GM18507 (cell line): ENCODE measurements at regions not wholly inside any gene's neighbourhood (a gene's known extent, or its start where the extent isn't known, plus 50 kb on each side); places are given as distances from the start of the nearest gene placed in this dataset.

Source experiments
- DNase-seq: peaks from one replicate; pipeline ENCODE4 v3.0.0; 2011; ENCODE audit warnings: low read depth; ENCODE audit not compliant: insufficient read length; ENCODE audit errors: extremely low spot score
- FAIRE-seq: peaks from 2 replicates; lab custom pipeline; 2011; peaks lifted over from hg19 to GRCh38; lab: Jason Lieb, UNC

- FAIRE-seq (no peak), DNase-seq (no peak)
Observed at GRCh38 chr6:26299286-26300042, 65.5 kb upstream of the BTN3A2 start.

- DNase-seq (no peak), FAIRE-seq (no peak)
Observed at GRCh38 chr6:26300043-26300331, 65.0 kb upstream of the BTN3A2 start.

- FAIRE-seq (no peak), DNase-seq (no peak)
Observed at GRCh38 chr6:26300359-26300758, 64.6 kb upstream of the BTN3A2 start.

- DNase-seq (no peak), FAIRE-seq (no peak)
Observed at GRCh38 chr6:26300828-26301227, 64.2 kb upstream of the BTN3A2 start.

- FAIRE-seq (peak; percentile 66), DNase-seq (no peak)
Observed at GRCh38 chr6:26301638-26302037, 63.4 kb upstream of the BTN3A2 start.

- FAIRE-seq (no peak), DNase-seq (no peak)
Observed at GRCh38 chr6:26302941-26303559, 61.9 kb upstream of the BTN3A2 start.

GRCh38 chr6:26304213-26304796 is 60.7 kb upstream of the BTN3A2 start:
- DNase-seq (no peak), FAIRE-seq (no peak)

- DNase-seq, result no peak
Observed at GRCh38 chr6:26304797-26305640, 60.0 kb upstream of the BTN3A2 start.

GRCh38 chr6:26305641-26305969 is 59.4 kb upstream of the BTN3A2 start:
- no peak for DNase-seq
- no peak for FAIRE-seq

More at GRCh38 chr6:26304797-26305640, 60.0 kb upstream of the BTN3A2 start:
- peak; percentile 93 for FAIRE-seq

- FAIRE-seq, result no peak
- no peak for DNase-seq
Observed at GRCh38 chr6:26306232-26306631, 58.8 kb upstream of the BTN3A2 start.

GRCh38 chr6:26307850-26308249 is 57.1 kb upstream of the BTN3A2 start:
- DNase-seq (no peak), FAIRE-seq (peak; percentile 75)

- FAIRE-seq (peak; percentile 75), DNase-seq (no peak)
Observed at GRCh38 chr6:26309731-26310142, 55.3 kb upstream of the BTN3A2 start.

GRCh38 chr6:26311012-26311384 is 54.0 kb upstream of the BTN3A2 start:
- peak; percentile 18 for FAIRE-seq
- DNase-seq, result no peak

- DNase-seq, result no peak
- FAIRE-seq, result peak; percentile 72
Observed at GRCh38 chr6:26311385-26312095, 53.5 kb upstream of the BTN3A2 start.

- no peak for FAIRE-seq
- DNase-seq, result no peak
Observed at GRCh38 chr6:26312096-26312463, 52.9 kb upstream of the BTN3A2 start.

GRCh38 chr6:26312501-26313397 is 52.2 kb upstream of the BTN3A2 start:
- peak; percentile 83 for FAIRE-seq
- no peak for DNase-seq
